ENCODE measurements at regions not wholly inside any gene's neighbourhood (a gene's known extent, or its start where the extent isn't known, plus 50 kb on each side); places are given as distances from the start of the nearest gene placed in this dataset.

- TF ChIP-seq CTCF (IDR thresholded peaks at IDR 0.05) (no peak), POLR2A (IDR thresholded peaks at IDR 0.05) (no peak)
Measured at GRCh38 chr9:26308328-26308727, 584.3 kb downstream of the CAAP1 start.
